Dermis microvascular lymphatic vessel endothelial cell (primary cell): ENCODE measurements at regions not wholly inside any gene's neighbourhood (a gene's known extent, or its start where the extent isn't known, plus 50 kb on each side); places are given as distances from the start of the nearest gene placed in this dataset.

Source experiments
- DNase-seq, 2 donors: peaks; one replicate each; pipeline versions ENCODE4 v3.0.0 to v3.0.0-alpha.2; 2010; ENCODE audit warnings: low read depth in 2 of 2

DNA sequence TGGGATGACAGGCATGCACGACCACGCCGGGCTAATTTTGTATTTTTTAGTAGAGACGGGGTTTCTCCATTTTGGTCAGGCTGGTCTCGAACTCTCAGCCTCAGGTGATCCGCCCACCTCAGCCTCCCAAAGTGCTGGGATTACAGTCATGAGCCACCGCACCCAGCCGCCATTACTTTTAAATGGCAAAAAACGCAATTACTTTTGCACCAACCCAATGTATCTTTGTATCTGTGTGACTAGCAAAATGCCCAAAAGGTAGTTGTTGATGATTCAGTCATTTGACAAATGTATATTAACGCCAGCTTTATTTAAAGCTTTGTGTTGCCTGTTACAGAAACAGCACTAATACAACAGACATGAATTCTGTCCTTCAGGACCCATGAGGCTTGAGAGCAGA is 216.9 kb upstream of the FMN2 start:
- DNase-seq: no peak

DNA sequence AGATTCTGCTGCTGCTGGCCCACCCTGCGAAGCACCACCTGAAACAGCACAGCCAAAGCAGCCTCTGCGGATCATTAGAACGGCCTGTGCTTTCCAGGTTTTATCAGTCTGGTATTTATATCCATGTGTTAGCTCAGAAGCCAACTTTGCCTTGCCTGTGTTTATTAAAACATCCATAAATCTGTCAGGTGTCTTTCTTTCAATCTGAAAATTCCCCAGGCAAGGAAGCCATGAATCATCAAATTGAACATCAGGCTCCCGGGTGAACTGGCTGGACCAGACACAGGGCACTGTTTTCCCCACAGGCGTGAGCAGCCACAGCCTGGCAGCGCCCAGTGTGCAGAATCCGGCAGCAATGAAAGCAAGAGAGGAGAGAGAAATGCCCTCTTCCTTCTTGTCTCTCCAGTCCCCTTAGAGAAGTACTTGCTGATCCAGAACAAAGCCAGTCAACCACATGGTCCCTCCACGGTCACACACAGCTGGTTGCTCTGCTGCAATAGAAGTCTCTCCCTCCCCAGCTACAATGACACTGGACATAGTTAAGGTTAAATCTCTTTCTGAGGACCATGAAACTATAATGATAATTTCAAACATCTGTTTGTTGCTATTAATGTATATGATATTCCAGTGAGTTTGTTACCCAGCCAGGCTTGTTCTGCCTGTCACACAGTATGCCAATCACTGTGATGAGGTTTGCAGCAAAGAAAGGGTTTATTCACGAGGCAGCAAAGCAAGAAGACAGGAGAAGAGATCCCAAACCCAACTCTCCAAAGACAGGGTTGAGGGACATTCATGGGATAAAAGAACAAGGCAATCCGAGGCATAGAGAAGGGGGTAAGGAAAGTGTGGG is 212.1 kb upstream of the FMN2 start:
- DNase-seq: peak; percentile 35 to 84

DNA sequence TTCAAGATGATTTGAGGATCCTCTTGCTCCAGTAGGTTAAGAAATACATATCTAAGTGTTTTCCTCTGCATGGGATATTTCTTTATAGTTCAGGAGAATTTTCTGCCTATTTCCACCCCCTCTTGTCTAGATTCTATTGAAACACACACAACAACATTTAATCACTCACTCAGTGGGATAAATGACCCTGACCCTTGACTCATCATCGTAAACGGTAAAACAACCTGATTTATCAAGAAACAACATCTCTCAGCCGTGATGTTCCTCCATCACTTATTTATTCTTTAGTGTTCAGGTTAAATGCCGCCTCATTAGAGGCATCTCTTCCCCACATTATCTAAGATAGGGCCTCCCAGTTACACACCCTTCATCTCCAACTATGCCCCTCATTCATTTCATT is 208.7 kb upstream of the FMN2 start:
- no peak for DNase-seq

DNA sequence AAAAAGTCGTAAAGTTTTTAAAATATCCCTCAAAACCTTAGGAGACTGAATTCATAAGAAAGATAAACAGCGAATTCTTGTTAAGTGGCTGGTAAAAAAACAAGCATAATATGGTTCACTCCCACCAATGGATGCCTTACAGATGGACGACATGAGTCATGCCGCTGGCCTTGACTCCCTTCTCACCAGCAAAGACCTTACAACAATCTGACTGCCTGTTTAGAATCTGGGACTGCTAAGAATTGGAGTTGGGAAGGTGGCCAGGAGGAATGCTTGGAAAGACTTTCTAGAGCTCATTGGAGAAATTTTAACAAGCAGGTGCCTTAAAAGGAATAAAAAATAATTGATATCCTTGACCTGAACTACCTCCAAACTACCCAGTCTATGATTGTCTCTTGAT is 206.9 kb upstream of the FMN2 start:
- no peak for DNase-seq

DNA sequence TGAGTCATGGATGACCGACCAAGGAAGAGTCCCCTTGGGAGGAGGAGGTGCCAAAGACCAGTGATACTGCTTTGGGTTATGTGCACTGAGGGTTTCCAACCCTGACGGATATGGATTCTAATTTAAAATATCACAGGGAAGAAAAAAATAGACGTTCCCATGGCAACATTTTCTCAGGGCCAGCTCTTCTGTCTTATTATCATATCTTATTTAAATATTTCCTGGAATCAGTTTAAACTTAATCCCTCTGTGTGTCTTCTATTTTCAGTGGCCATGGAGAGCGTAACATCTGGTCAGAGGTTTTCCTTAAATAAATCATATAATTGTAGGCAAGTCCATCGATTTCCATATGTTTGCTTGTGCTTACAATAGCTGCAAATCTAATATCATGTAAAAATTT is 205.4 kb upstream of the FMN2 start:
- DNase-seq: no peak

DNA sequence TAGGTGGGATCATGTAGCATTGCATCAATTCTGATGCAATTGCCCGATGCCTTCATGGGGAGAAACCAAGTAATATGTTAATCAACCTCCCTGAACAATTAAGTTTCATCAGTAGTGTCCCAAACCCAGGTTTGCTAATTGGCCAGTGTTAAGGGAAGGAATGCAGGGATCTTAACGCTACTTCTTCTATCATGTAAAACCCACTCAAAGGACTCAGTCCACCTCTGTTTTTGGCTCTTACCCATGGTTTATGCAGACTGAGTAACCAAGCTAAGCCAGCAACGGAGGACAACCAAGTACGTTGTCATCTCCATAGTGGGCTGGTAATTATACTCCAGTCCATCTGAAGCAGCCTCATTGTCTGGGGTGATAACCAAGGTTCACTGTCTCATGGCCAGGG is 203.0 kb upstream of the FMN2 start:
- DNase-seq: no peak

DNA sequence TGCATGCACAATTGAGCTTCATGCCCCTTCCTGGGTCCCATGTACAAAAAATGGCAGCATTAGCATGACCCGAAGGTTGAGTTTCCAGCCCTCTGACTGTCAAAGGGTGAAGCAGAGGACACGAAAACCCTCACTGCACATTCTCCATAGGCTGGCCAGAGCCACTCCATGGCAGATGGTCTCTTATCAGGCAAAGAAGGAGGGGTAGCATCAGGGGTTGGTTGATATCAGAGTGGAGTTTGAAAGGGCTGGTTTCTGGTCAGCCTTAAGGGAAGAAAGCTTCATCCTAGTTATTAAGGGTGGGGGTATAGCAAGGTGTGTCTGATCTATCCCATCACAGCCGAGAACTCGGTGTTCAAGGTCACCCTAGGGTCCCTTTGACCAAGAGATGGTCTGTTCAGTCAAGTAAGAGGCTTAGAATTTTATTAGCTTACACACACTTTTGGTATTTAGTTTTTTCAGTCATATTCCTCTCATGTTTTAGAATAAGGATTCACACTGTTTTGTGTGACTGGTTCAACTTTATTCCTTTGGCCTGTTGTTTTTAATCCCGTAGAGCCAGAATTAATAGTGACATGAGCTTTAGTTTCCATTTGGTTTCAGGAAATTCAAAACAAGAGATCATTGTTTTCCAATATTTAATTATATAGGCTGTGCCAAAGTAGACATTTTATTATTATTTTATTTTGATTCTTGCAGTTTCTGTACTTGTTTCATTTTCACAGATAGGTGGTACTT is 199.9 kb upstream of the FMN2 start:
- DNase-seq: peak in 1 of 2 donors; percentile 51

DNA sequence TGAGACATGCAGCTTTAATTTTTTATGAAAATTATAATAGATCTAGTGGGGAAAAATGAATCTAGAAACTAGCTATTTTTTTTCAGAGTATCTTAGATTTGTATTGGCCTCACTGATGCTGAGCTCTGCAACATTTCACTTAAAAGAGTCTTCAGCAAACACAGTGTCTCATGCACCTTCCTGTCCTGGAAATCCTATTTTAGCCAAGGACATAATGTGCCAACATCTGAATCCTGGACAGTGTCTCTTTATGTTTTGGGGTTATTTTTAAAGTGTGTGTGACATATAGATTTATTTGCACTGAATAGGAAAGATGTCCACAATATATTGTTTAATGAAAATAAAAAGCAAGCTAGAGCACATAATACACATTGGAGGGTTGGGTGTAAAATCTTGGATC is 199.1 kb upstream of the FMN2 start:
- no peak for DNase-seq

DNA sequence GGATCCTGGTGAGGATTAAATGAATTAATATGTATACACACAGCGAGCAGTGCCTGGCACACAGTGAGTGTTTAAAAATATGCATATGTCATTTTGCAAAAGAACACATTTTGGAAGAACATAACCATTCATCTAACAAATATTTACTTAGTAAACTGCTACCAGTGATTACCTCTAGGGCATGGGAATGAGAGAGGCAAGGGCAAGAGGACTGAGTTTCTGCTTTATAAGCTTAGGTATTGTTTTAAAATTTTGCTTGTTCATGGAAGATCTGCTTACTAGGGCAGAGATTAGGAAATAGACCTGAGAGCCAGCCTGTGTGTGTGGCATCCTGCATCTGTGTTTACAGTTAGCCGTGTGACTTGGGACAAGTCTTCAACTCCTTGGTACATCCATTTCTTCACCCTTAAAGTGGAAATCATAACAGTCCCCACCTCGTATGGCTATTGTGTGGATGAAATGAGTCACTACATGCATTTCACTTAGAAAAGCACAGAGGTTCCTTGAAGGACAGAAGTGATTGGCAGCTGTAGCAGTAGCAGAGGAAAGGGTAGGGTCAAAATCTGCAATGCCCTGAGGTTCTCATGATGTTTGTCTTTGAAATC is 198.5 kb upstream of the FMN2 start:
- DNase-seq: peak in 1 of 2 donors; percentile 7

DNA sequence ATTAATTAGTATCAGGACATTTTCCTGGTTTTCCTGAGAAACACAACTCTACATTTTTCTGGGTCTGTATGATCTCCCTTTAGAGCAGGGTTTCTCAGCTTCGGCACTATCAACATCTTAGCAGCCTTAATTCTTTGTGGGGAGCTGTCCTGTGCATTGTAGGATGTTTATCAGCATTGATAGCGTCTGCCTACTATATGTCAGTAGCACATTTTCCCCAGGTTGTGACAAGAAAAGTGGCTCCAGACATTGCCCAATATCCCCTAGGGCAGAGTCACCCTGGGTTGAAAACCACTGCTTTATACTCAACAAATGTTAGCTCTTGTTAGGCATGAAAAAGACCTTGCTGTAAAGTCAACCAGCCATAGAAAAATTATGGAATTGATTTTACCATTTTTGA is 195.1 kb upstream of the FMN2 start:
- no peak for DNase-seq

DNA sequence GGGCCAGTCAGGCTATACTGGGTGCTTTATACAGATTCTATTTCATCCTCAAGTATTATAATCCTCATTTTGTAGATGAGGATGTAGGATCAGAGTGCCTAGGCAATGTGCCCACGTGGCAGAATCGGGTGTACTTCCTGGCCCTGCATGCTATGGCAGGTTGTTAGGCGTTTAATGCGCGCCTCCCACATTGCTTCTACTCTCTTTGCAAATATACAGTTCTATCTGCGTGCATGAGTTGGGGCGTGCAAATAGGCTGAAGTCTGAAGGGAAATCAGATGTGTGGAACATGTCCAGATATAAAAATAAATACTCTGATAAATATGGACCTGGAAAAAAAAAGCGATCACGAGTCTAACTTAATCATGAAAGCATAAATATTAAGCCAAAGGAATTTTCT is 194.7 kb upstream of the FMN2 start:
- peak in 1 of 2 donors; percentile 11 for DNase-seq

DNA sequence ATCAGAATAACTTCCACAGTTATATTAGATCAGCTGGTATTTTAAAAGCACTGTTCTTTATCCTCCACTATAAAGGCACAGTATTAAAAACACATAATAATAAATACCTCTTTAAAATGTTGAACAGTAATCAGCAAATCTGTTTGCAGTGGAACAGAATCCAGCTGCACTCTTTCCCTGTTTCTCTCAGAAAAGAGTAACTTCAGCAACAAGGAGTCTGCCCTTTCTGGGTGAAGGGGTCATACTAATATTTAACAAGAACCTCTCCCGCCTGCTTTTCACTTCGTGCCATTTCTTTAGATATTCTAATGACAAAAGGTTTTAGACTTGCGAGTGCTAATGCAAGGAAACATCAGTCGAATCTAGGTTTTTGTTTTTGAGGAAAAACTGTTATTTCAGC is 194.2 kb upstream of the FMN2 start:
- no peak for DNase-seq

DNA sequence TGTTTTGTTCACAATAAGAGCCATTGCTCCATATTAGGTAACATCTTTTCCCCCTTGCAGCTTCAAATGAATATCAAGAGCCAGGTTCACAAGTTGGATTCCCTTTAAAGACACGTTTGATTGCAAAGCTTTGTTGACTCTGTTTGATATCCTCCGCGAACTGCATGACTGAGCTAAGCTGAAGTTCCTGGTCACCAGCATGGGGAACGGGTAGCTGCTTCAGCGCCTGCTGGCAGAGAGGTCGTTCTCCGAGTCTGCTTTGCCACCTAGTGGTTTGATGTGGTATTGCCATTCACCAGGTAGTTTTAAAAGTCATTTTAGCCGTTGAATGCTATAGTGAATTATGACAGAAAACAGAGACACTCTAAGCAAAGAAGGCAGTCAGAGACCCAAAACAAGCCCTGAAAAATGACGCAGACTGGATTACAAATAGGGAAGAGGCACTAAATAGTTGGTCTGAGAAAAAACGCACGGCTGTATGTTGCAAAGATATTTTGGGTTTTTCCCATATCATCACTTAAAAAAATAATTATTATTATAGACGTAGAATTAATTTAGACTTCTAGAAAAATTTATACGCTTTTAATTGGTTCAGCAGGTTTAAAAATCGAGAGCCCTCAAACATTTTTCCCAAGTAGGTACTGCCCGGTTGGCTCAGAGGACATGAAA is 193.5 kb upstream of the FMN2 start:
- DNase-seq: peak; percentile 60 to 73

DNA sequence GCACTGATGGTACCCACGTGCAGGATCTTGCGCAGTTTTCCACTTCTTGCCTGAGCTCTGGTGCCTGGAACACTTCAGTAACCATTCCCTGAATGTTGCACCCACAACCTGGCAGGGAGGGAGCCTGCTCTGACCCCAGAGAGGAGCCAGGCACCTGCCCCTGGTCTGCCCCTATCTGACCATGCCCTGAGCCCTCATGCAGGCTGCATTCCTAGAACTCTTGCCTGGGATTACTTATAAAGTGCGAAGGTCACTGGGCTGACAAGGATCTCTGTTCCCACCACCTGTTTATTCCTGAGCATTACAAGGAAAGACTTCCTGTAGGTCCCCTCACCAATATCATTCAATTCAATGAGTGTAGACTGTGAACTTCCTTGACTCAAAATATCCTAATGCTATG is 191.9 kb upstream of the FMN2 start:
- no peak for DNase-seq

DNA sequence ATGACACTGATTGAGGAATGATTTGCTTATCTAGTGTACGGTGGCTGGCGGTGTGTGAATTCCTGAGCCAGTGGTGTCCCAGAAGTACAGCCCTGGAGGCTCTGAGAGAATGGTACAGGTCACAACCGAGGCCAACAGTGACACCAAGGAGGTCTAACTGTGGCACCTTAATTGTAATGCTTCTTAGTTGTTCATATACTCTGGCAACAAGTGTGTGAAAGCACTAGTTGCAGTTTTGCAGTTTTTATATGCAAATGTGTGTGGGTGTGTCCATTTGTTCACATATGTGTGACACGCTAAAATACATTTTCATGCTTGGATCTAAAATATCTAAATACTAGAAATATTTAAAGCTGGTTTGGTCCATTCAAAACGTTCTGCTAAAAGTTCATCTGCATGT is 185.3 kb upstream of the FMN2 start:
- no peak for DNase-seq

DNA sequence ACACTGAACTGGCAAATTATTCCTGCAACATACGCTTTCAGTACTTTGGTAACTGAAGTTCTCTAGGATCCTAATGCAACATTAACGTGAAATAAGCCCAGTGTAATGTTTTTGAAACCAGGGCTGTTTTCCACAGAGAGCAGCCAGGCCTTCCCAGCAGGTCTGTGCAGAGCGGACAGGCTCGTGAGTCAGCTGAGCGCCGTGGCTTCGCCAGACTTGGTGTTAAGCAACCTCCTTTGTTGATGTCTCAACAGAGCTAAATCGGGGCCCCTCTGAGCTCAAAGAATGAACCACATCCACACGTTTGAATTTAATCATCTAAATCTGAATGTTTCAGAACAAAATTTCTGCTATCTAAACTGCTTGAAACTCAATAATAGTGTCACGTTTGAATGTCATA is 181.8 kb upstream of the FMN2 start:
- no peak for DNase-seq

DNA sequence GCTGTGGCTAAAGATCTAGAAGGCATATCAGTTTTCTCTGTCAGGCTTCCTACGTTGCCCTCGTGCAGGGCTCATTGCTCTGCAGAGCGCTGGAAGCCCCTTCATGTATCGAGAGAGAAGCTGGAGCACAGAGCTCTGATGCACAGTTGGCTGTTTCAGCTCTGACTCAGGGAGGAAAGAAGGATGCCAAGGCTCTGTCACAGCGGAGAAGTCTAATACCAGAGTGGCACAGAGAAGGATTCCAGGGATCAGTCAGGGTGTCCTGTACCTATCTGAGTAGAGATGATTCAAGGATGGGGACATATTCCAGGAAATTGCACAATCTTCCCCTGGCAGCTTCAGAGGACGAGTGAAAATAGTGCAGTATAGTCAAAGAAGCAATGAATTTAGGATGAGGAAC is 179.2 kb upstream of the FMN2 start:
- no peak for DNase-seq

DNA sequence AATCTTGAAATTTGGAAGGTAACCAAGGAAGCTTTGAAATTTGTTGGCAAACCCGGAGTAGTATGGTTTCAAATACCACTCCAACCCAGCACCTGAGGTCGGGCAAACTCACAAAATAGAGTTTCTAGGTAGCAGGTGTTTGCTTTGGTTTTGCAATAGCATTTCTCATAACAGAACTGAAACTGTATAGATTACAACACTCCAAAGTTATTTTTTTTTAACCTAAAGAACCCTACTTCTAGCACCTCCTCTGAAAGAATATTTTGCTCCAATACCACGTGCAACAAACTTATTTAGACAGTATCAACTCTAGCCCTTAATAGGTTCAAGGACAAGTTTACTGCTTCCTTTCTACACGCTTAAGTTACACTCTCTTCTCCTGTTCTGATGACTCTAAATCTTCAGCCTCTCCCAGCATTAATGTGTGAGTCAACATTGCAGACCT is 178.5 kb upstream of the FMN2 start:
- DNase-seq: no peak

DNA sequence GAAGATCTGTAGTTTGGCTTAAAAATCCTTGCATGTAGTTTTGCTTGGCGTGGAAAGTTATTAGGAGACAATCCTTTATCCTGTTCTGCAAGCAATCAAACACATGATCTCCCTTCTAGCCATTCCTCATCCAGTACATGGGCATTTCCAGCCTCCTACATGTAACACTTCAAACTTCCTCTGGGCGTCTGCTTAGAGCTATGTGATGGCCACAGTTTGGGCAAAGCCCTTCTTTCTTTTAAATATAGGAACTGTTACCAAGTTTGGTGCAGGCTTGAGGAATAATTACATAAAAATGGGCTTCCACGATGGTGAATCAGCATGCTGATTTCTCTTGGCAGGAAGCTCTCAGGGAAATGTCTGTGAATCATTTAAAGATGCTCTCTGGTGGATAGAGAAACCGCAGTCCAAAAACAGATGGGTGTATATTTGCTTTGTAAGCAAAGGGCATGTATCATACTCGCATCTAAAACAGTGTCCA is 176.9 kb upstream of the FMN2 start:
- no peak for DNase-seq

DNA sequence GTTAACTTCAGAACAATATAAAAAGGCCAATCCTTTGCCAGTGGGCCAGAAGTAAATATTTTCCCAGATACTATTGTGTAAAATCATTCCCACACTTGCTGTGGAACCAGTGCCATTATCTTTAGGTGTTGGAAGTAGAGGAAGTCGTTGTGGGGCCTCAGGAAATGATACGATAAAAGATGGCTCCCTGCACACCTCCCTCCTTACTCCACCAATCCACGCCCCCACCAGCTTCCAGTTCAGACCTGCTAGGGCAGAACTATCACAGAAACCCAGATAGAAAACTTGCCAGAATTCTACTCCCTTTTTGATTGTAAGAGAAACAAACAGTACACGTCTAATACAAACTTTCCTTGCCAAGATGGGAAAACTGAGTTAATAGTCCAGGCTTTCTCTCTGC is 173.0 kb upstream of the FMN2 start:
- no peak for DNase-seq

DNA sequence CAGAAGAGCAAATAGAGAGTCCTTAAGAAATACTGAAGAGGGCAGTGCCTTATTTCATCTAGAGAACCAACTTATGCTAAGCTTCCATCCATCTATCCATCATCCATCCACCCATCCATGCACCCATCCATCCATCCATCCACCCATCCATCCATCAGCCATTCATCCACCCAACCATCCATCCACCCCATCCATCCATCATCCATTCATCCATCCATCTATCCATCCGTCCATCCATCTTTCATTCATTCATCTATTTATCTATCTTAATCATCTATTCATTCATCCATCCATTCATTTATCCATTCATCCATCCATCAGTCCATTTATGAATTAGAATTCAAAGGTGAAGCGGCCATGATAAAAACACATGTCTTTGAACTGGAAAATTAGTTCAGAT is 171.5 kb upstream of the FMN2 start:
- no peak for DNase-seq
